HG03342 (cell line): ENCODE measurements at regions not wholly inside any gene's neighbourhood (a gene's known extent, or its start where the extent isn't known, plus 50 kb on each side); places are given as distances from the start of the nearest gene placed in this dataset.

Experiments used
- ATAC-seq: cut with Tn5 transposase; IDR thresholded peaks from one replicate; pipeline ENCODE4 v1.9.1; 2021; ENCODE audit warnings: mild to moderate bottlenecking, moderate library complexity; ENCODE audit not compliant: unreplicated experiment

- ATAC-seq: no peak
Observed at GRCh38 chr17:77390870-77391269, 250.1 kb downstream of the SEC14L1 start.

GRCh38 chr17:77391668-77392375, 251.1 kb downstream of the SEC14L1 start:
- ATAC-seq: no peak

GRCh38 chr17:77392376-77393273, 251.9 kb downstream of the SEC14L1 start:
- no peak for ATAC-seq

- ATAC-seq: no peak
Observed at GRCh38 chr17:77393274-77393600, 252.5 kb downstream of the SEC14L1 start.

- ATAC-seq: no peak
Observed at GRCh38 chr17:77393867-77394539, 253.2 kb downstream of the SEC14L1 start.

GRCh38 chr17:77394540-77395295, 253.9 kb downstream of the SEC14L1 start:
- no peak for ATAC-seq

- ATAC-seq: no peak
Observed at GRCh38 chr17:77395501-77396048, 254.8 kb downstream of the SEC14L1 start.

GRCh38 chr17:77396610-77397009, 255.8 kb downstream of the SEC14L1 start:
- no peak for ATAC-seq

GRCh38 chr17:77398274-77398673, 257.5 kb downstream of the SEC14L1 start:
- no peak for ATAC-seq

- ATAC-seq: no peak
Observed at GRCh38 chr17:77399319-77399957, 258.7 kb downstream of the SEC14L1 start.

- no peak for ATAC-seq
Observed at GRCh38 chr17:77400445-77400870, 259.7 kb downstream of the SEC14L1 start.

GRCh38 chr17:77402159-77402731, 261.5 kb downstream of the SEC14L1 start:
- ATAC-seq: no peak

GRCh38 chr17:77403854-77404253, 263.1 kb downstream of the SEC14L1 start:
- ATAC-seq: no peak

- ATAC-seq: peak; percentile 61
Observed at GRCh38 chr17:77404812-77405581, 264.2 kb downstream of the SEC14L1 start.

GRCh38 chr17:77405867-77406732, 265.3 kb downstream of the SEC14L1 start:
- no peak for ATAC-seq

- no peak for ATAC-seq
Observed at GRCh38 chr17:77407321-77408277, 266.8 kb downstream of the SEC14L1 start.

GRCh38 chr17:77408284-77408683, 267.5 kb downstream of the SEC14L1 start:
- ATAC-seq: no peak
